Body of pancreas (tissue), 4 donors: ENCODE measurements at regions not wholly inside any gene's neighbourhood (a gene's known extent, or its start where the extent isn't known, plus 50 kb on each side); places are given as distances from the start of the nearest gene placed in this dataset.

ENCODE experiments used
- CTCF ChIP-seq, 7 experiments: fragments of 450-650 bp in 4 of 7; fragments of 200-600 bp in 3 of 7; sonication (generic) in 3 of 7; IDR thresholded peaks; one replicate each; pipeline ENCODE4 v1.5.1; 2016 to 2019; ENCODE audit warnings: antibody characterized with exemption in 7 of 7
- POLR2A ChIP-seq, 3 donors: fragments of 450-650 bp; IDR thresholded peaks; one replicate each; pipeline ENCODE4 v1.6.1; 2016; ENCODE audit warnings: antibody characterized with exemption in 3 of 3, mild to moderate bottlenecking in 2 of 3

GRCh38 chr2:226122041-226122440, 677.6 kb downstream of the IRS1 start:
- TF ChIP-seq POLR2A (IDR thresholded peaks at IDR 0.05), result no peak
- TF ChIP-seq CTCF (IDR thresholded peaks at IDR 0.05), result no peak
